HEK293 (cell line): ENCODE measurements at regions not wholly inside any gene's neighbourhood (a gene's known extent, or its start where the extent isn't known, plus 50 kb on each side); places are given as distances from the start of the nearest gene placed in this dataset.

Experiments
- ZNF488 ChIP-seq: fragments of 450-650 bp; formaldehyde crosslinking; IDR thresholded peaks from 2 replicates; pipeline ENCODE4 v1.5.1; 2016; ENCODE audit warnings: missing biosample characterization, missing genetic modification characterization
- ZNF76 ChIP-seq: fragments of 450-650 bp; formaldehyde crosslinking; IDR thresholded peaks from 2 replicates; pipeline ENCODE4; 2016; ENCODE audit warnings: low read depth, missing biosample characterization, missing genetic modification characterization, borderline replicate concordance
- TF ChIP-seq, protein P1 (sequence below): fragments of 450-650 bp; formaldehyde crosslinking; IDR thresholded peaks from 2 replicates; pipeline ENCODE4 v1.5.1; 2017; ENCODE audit warnings: missing biosample characterization, missing genetic modification characterization
- TF ChIP-seq, protein P2 (sequence below): fragments of 450-650 bp; formaldehyde crosslinking; IDR thresholded peaks from 2 replicates; pipeline ENCODE4 v1.5.1; 2016; ENCODE audit warnings: missing biosample characterization, missing genetic modification characterization, borderline replicate concordance

DNA sequence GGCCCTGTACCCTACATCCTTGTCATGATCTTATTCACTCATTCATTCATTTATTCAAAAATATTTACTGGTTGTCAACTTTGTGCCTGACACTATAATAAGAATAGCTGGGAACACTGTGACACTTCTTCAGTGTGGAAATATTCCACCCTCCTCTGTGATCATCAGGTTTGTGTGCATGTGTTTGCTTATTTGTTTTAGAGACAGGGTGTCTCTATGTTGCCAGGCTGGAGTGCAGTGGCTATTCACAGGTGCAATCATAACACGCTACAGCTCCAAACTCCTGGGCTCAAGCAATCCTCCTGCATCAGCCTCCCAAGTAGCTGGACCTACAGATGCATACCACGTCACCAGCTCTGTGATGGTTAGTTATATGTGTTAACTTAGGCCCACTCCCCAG lies 50.0 kb upstream of the PLCL2 start (continued):
- TF ChIP-seq, protein P1, sequence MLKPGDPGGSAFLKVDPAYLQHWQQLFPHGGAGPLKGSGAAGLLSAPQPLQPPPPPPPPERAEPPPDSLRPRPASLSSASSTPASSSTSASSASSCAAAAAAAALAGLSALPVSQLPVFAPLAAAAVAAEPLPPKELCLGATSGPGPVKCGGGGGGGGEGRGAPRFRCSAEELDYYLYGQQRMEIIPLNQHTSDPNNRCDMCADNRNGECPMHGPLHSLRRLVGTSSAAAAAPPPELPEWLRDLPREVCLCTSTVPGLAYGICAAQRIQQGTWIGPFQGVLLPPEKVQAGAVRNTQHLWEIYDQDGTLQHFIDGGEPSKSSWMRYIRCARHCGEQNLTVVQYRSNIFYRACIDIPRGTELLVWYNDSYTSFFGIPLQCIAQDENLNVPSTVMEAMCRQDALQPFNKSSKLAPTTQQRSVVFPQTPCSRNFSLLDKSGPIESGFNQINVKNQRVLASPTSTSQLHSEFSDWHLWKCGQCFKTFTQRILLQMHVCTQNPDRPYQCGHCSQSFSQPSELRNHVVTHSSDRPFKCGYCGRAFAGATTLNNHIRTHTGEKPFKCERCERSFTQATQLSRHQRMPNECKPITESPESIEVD (tag by site-specific recombination), result no peak
- TF ChIP-seq, protein P2, sequence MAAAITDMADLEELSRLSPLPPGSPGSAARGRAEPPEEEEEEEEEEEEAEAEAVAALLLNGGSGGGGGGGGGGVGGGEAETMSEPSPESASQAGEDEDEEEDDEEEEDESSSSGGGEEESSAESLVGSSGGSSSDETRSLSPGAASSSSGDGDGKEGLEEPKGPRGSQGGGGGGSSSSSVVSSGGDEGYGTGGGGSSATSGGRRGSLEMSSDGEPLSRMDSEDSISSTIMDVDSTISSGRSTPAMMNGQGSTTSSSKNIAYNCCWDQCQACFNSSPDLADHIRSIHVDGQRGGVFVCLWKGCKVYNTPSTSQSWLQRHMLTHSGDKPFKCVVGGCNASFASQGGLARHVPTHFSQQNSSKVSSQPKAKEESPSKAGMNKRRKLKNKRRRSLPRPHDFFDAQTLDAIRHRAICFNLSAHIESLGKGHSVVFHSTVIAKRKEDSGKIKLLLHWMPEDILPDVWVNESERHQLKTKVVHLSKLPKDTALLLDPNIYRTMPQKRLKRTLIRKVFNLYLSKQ (tag by site-specific recombination), result no peak
- TF ChIP-seq ZNF76 (tag by site-specific recombination) (no peak), ZNF488 (tag by site-specific recombination) (no peak)
